Head of caudate nucleus (tissue), 42 donors: ENCODE measurements at regions not wholly inside any gene's neighbourhood (a gene's known extent, or its start where the extent isn't known, plus 50 kb on each side); places are given as distances from the start of the nearest gene placed in this dataset.
"Not testable (repeated sequence)": the region's sequence is repeated elsewhere in the genome, so short reads cannot be mapped to it uniquely, and the experiment has no call there.

Experiments used
- DNase-seq, 42 donors: peaks; one replicate each; pipeline versions ENCODE4 v3.0.0 to v3.0.0-alpha.2; 2020 to 2021; ENCODE audit warnings: mixed read lengths in 7 of 42
- intact Hi-C: fragments of 100-400 bp; cut with DNase I; formaldehyde crosslinking; loops from one replicate; pipeline ENCODE4 v1.15.0; 2022

- DNase-seq: no peak
- intact Hi-C loops: no loop called here
Measured at GRCh38 chr2:156763174-156763573, 327.0 kb downstream of the GPD2 start.

- no peak for DNase-seq
- intact Hi-C loops: no loop called here
Measured at GRCh38 chr2:156765043-156765442, 328.9 kb downstream of the GPD2 start.

- intact Hi-C loops: no loop called here
Measured at GRCh38 chr2:156765450-156765849, 329.3 kb downstream of the GPD2 start.

GRCh38 chr2:156769802-156770201, 333.6 kb downstream of the GPD2 start:
- no peak for DNase-seq
- intact Hi-C loops: no loop called here

More at GRCh38 chr2:156765450-156765849, 329.3 kb downstream of the GPD2 start:
- no peak for DNase-seq

GRCh38 chr2:156778916-156779315, 342.7 kb downstream of the GPD2 start:
- intact Hi-C loops: no loop called here
- DNase-seq: no peak

- DNase-seq: no peak
- intact Hi-C loops: no loop called here
Measured at GRCh38 chr2:156779416-156780120, 343.4 kb downstream of the GPD2 start.

- intact Hi-C loops, DNase-seq: not testable (repeated sequence)
Measured at GRCh38 chr2:156781677-156782076, 345.5 kb downstream of the GPD2 start.

GRCh38 chr2:156784020-156784701, 348.0 kb downstream of the GPD2 start:
- no peak for DNase-seq
- intact Hi-C loops: no loop called here

GRCh38 chr2:156787517-156787916, 351.3 kb downstream of the GPD2 start:
- no peak for DNase-seq
- intact Hi-C loops: no loop called here

- intact Hi-C loops: no loop called here
- no peak for DNase-seq
Measured at GRCh38 chr2:156790343-156791037, 354.3 kb downstream of the GPD2 start.

GRCh38 chr2:156792242-156792840, 356.2 kb downstream of the GPD2 start:
- no peak for DNase-seq
- intact Hi-C loops: no loop called here

GRCh38 chr2:156797832-156798231, 361.7 kb downstream of the GPD2 start:
- intact Hi-C loops: no loop called here
- no peak for DNase-seq

- intact Hi-C loops: no loop called here
- DNase-seq: no peak
Measured at GRCh38 chr2:156800065-156800653, 364.0 kb downstream of the GPD2 start.

GRCh38 chr2:156800781-156801361, 364.7 kb downstream of the GPD2 start:
- intact Hi-C loops: no loop called here
- no peak for DNase-seq

GRCh38 chr2:156803243-156803642, 367.1 kb downstream of the GPD2 start:
- DNase-seq: no peak
- intact Hi-C loops: no loop called here

- intact Hi-C loops: no loop called here
- DNase-seq: no peak
Measured at GRCh38 chr2:156803967-156804366, 367.8 kb downstream of the GPD2 start.

- intact Hi-C loops: no loop called here
- no peak for DNase-seq
Measured at GRCh38 chr2:156810094-156810493, 373.9 kb downstream of the GPD2 start.

- intact Hi-C loops: no loop called here
- DNase-seq: no peak
Measured at GRCh38 chr2:156812496-156812895, 376.3 kb downstream of the GPD2 start.

- intact Hi-C loops: no loop called here
- no peak for DNase-seq
Measured at GRCh38 chr2:156817430-156817829, 381.3 kb downstream of the GPD2 start.
